ENCODE measurements at regions not wholly inside any gene's neighbourhood (a gene's known extent, or its start where the extent isn't known, plus 50 kb on each side); places are given as distances from the start of the nearest gene placed in this dataset.

GRCh38 chr10:80755893-80756292 is 218.2 kb downstream of the SH2D4B start:
- Histone ChIP-seq H3K4me3 (replicated peaks; ENCODE audit: insufficient read depth, low read length) (no peak overlapping the region), H3K27ac (replicated peaks) (no peak overlapping the region), H3K27me3 (ENCODE audit: insufficient read depth, poor library complexity, severe bottlenecking) (no peaks in the 10 kb centered on the region)
- TF ChIP-seq POLR2AphosphoS5 (IDR thresholded peaks at IDR 0.05; ENCODE audit: low read depth) (no peak), SPI1 (IDR thresholded peaks at IDR 0.05; ENCODE audit: borderline replicate concordance, low read depth) (no peak), CTCF (IDR thresholded peaks at IDR 0.05; ENCODE audit: insufficient read depth, low read length) (no peak), GABPA (IDR thresholded peaks at IDR 0.05; ENCODE audit: low read depth) (no peak), REST (IDR thresholded peaks at IDR 0.05; ENCODE audit: insufficient replicate concordance, low read depth) (no peak)
- no peak for DNase-seq (ENCODE audit: low read depth in 1 of 2, low spot score in 1 of 2)

- TF ChIP-seq REST (IDR thresholded peaks at IDR 0.05; ENCODE audit: insufficient replicate concordance, low read depth), result no peak
- no peak for DNase-seq (ENCODE audit: low read depth in 1 of 2, low spot score in 1 of 2)
- H3K27me3 ChIP-seq (ENCODE audit: insufficient read depth, poor library complexity, severe bottlenecking), result no peaks in the 10 kb centered on the region
- H3K4me3 ChIP-seq (replicated peaks; ENCODE audit: insufficient read depth, low read length), result no peak overlapping the region
- H3K27ac ChIP-seq (replicated peaks), result no peak overlapping the region
These were observed 222.0 kb downstream of the SH2D4B start for GRCh38 chr10:80759693-80760092.

GRCh38 chr10:80760914-80761371 is 223.2 kb downstream of the SH2D4B start:
- Histone ChIP-seq H3K27me3 (ENCODE audit: insufficient read depth, poor library complexity, severe bottlenecking) (no peaks in the 10 kb centered on the region), H3K4me3 (replicated peaks; ENCODE audit: insufficient read depth, low read length) (no peak overlapping the region), H3K27ac (replicated peaks) (no peak overlapping the region)
- no peak for DNase-seq (ENCODE audit: low read depth in 1 of 2, low spot score in 1 of 2)
- TF ChIP-seq GABPA (IDR thresholded peaks at IDR 0.05; ENCODE audit: low read depth) (no peak), REST (IDR thresholded peaks at IDR 0.05; ENCODE audit: insufficient replicate concordance, low read depth) (no peak), CTCF (IDR thresholded peaks at IDR 0.05; ENCODE audit: insufficient read depth, low read length) (no peak), POLR2AphosphoS5 (IDR thresholded peaks at IDR 0.05; ENCODE audit: low read depth) (no peak), SPI1 (IDR thresholded peaks at IDR 0.05; ENCODE audit: borderline replicate concordance, low read depth) (no peak)

- Histone ChIP-seq H3K4me3 (replicated peaks; ENCODE audit: insufficient read depth, low read length) (no peak overlapping the region), H3K27me3 (ENCODE audit: insufficient read depth, poor library complexity, severe bottlenecking) (no peaks in the 10 kb centered on the region), H3K27ac (replicated peaks) (no peak overlapping the region)
- DNase-seq (ENCODE audit: low read depth in 1 of 2, low spot score in 1 of 2), result no peak
- TF ChIP-seq CTCF (IDR thresholded peaks at IDR 0.05; ENCODE audit: insufficient read depth, low read length) (no peak), SPI1 (IDR thresholded peaks at IDR 0.05; ENCODE audit: borderline replicate concordance, low read depth) (no peak), GABPA (IDR thresholded peaks at IDR 0.05; ENCODE audit: low read depth) (no peak), REST (IDR thresholded peaks at IDR 0.05; ENCODE audit: insufficient replicate concordance, low read depth) (no peak), POLR2AphosphoS5 (IDR thresholded peaks at IDR 0.05; ENCODE audit: low read depth) (no peak)
These were observed 230.3 kb downstream of the SH2D4B start for GRCh38 chr10:80767963-80768362.

All from HL-60 (cell line).